K562 (cell line): ENCODE measurements at regions not wholly inside any gene's neighbourhood (a gene's known extent, or its start where the extent isn't known, plus 50 kb on each side); places are given as distances from the start of the nearest gene placed in this dataset.
A peak's percentile ranks its signal among the peaks of the same experiment; 100 is the strongest.

Experiments
- DACH1 ChIP-seq: fragments of 450-650 bp; IDR thresholded peaks from 2 replicates; pipeline ENCODE4 v1.6.1; 2018; ENCODE audit not compliant: partially characterized antibody
- MTA1 ChIP-seq: fragments of 450-650 bp; IDR thresholded peaks from 2 replicates; pipeline ENCODE4 v1.6.1; 2017; ENCODE audit warnings: borderline replicate concordance
- NCOR1 ChIP-seq: fragments of 450-650 bp; IDR thresholded peaks from 2 replicates; pipeline ENCODE4 v1.6.1; 2016; ENCODE audit warnings: mild to moderate bottlenecking, moderate library complexity
- NR2C1 ChIP-seq, 2 experiments: fragments of 450-650 bp; IDR thresholded peaks; 2 replicates each; pipeline ENCODE4 v1.6.1; 2017; ENCODE audit warnings: mild to moderate bottlenecking in 2 of 2, antibody characterized with exemption in 1 of 2, inconsistent platforms in 1 of 2, missing compliant biosample characterization in 1 of 2, missing genetic modification characterization in 1 of 2
- OTX1 ChIP-seq: fragments of 450-650 bp; formaldehyde crosslinking; IDR thresholded peaks from 2 replicates; pipeline ENCODE4 v1.4.0; 2022; ENCODE audit warnings: mild to moderate bottlenecking
- POLR3G ChIP-seq: IDR thresholded peaks from 2 replicates; pipeline ENCODE4 v1.6.1; 2011; ENCODE audit not compliant: insufficient read length, insufficient replicate concordance; ENCODE audit errors: extremely low read depth
- SNIP1 ChIP-seq: fragments of 450-650 bp; IDR thresholded peaks from 2 replicates; pipeline ENCODE4 v1.7.1; 2017; ENCODE audit warnings: low read depth, mild to moderate bottlenecking
- TCF3 ChIP-seq: sonication (generic); formaldehyde crosslinking; IDR thresholded peaks from 2 replicates; pipeline ENCODE4 v1.4.0; 2020; ENCODE audit warnings: mild to moderate bottlenecking, missing genetic modification reagents
- THRAP3 ChIP-seq: fragments of 450-650 bp; IDR thresholded peaks from 2 replicates; pipeline ENCODE4 v1.6.1; 2016; ENCODE audit warnings: mild to moderate bottlenecking, inconsistent platforms, borderline replicate concordance
- U2AF1 ChIP-seq: fragments of 200-400 bp; formaldehyde crosslinking; optimal IDR thresholded peaks from 2 replicates; pipeline ENCODE3; 2017; ENCODE audit warnings: mild to moderate bottlenecking, low read depth, low read length, moderate library complexity
- ZBTB26 ChIP-seq: fragments of 450-650 bp; formaldehyde crosslinking; IDR thresholded peaks from 2 replicates; pipeline ENCODE4 v1.4.0; 2022; ENCODE audit warnings: missing genetic modification characterization
- ZC3H8 ChIP-seq: fragments of 450-650 bp; IDR thresholded peaks from 2 replicates; pipeline ENCODE4 v1.6.1; 2017
- ZNF766 ChIP-seq: fragments of 200-800 bp; sonication (Bioruptor generic); conservative IDR thresholded peaks from 2 replicates; pipeline ENCODE4 v1.6.1; 2016; ENCODE audit warnings: missing genetic modification characterization, missing compliant biosample characterization
- ZSCAN32 ChIP-seq: fragments of 450-650 bp; formaldehyde crosslinking; IDR thresholded peaks from 2 replicates; pipeline ENCODE4 v1.4.0; 2020; ENCODE audit warnings: mild to moderate bottlenecking, moderate library complexity
- TF ChIP-seq, protein P1 (sequence below): fragments of 250-450 bp; sonication (Bioruptor Pico); IDR thresholded peaks from 2 replicates; pipeline ENCODE4 v1.9.0; 2021; ENCODE audit warnings: mild to moderate bottlenecking
- TF ChIP-seq, protein P2 (sequence below): fragments of 450-650 bp; formaldehyde crosslinking; IDR thresholded peaks from 2 replicates; pipeline ENCODE4 v1.4.0; 2022; ENCODE audit warnings: missing genetic modification characterization
- TF ChIP-seq, protein P3 (sequence below): sonication (generic); formaldehyde crosslinking; IDR thresholded peaks from 2 replicates; pipeline ENCODE4 v1.8.0; 2022; ENCODE audit warnings: missing genetic modification reagents, mild to moderate bottlenecking, borderline replicate concordance
- TF ChIP-seq, protein P4 (sequence below): fragments of 250-450 bp; sonication (Bioruptor Pico); IDR thresholded peaks from 2 replicates; pipeline ENCODE4 v1.4.0; 2020; ENCODE audit warnings: mild to moderate bottlenecking, moderate library complexity

- TF ChIP-seq, protein P1, sequence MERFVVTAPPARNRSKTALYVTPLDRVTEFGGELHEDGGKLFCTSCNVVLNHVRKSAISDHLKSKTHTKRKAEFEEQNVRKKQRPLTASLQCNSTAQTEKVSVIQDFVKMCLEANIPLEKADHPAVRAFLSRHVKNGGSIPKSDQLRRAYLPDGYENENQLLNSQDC (CRISPR knock-in tag) = no peak
- TF ChIP-seq THRAP3 = 0 out of 2 replicates have a peak, but pooled peaks have one; percentile 7
- no peak for TF ChIP-seq NR2C1 (IDR thresholded peaks at IDR 0.05)
- TF ChIP-seq NR2C1 (tag; IDR thresholded peaks at IDR 0.05) = no peak
- TF ChIP-seq U2AF1 = no peak
- peak; percentile 11; the same call in 1 of the 2 replicates for TF ChIP-seq TCF3
- TF ChIP-seq ZNF766 (CRISPR knock-in tag) = no peak
- TF ChIP-seq, protein P2, sequence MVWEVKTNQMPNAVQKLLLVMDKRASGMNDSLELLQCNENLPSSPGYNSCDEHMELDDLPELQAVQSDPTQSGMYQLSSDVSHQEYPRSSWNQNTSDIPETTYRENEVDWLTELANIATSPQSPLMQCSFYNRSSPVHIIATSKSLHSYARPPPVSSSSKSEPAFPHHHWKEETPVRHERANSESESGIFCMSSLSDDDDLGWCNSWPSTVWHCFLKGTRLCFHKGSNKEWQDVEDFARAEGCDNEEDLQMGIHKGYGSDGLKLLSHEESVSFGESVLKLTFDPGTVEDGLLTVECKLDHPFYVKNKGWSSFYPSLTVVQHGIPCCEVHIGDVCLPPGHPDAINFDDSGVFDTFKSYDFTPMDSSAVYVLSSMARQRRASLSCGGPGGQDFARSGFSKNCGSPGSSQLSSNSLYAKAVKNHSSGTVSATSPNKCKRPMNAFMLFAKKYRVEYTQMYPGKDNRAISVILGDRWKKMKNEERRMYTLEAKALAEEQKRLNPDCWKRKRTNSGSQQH (CRISPR knock-in tag) = peak; percentile 62; the same call in 1 of the 2 replicates
- peak; percentile 66; the same call in 1 of the 2 replicates for TF ChIP-seq ZBTB26 (CRISPR knock-in tag)
- TF ChIP-seq SNIP1 = no peak
- TF ChIP-seq, protein P3, sequence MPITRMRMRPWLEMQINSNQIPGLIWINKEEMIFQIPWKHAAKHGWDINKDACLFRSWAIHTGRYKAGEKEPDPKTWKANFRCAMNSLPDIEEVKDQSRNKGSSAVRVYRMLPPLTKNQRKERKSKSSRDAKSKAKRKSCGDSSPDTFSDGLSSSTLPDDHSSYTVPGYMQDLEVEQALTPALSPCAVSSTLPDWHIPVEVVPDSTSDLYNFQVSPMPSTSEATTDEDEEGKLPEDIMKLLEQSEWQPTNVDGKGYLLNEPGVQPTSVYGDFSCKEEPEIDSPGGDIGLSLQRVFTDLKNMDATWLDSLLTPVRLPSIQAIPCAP (CRISPR knock-in tag) = no peak
- no peak for TF ChIP-seq ZC3H8
- TF ChIP-seq, protein P4, sequence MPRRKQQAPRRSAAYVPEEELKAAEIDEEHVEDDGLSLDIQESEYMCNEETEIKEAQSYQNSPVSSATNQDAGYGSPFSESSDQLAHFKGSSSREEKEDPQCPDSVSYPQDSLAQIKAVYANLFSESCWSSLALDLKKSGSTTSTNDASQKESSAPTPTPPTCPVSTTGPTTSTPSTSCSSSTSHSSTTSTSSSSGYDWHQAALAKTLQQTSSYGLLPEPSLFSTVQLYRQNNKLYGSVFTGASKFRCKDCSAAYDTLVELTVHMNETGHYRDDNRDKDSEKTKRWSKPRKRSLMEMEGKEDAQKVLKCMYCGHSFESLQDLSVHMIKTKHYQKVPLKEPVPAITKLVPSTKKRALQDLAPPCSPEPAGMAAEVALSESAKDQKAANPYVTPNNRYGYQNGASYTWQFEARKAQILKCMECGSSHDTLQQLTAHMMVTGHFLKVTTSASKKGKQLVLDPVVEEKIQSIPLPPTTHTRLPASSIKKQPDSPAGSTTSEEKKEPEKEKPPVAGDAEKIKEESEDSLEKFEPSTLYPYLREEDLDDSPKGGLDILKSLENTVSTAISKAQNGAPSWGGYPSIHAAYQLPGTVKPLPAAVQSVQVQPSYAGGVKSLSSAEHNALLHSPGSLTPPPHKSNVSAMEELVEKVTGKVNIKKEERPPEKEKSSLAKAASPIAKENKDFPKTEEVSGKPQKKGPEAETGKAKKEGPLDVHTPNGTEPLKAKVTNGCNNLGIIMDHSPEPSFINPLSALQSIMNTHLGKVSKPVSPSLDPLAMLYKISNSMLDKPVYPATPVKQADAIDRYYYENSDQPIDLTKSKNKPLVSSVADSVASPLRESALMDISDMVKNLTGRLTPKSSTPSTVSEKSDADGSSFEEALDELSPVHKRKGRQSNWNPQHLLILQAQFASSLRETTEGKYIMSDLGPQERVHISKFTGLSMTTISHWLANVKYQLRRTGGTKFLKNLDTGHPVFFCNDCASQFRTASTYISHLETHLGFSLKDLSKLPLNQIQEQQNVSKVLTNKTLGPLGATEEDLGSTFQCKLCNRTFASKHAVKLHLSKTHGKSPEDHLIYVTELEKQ = no peak
- TF ChIP-seq ZSCAN32 (CRISPR knock-in tag) = peak; percentile 24; the same call in 1 of the 2 replicates
- no peak for TF ChIP-seq NCOR1
- TF ChIP-seq DACH1 = no peak
- no peak for TF ChIP-seq POLR3G
- no peak for TF ChIP-seq MTA1
- peak; percentile 68; the same call in 1 of the 2 replicates for TF ChIP-seq OTX1 (CRISPR knock-in tag)
Observed at GRCh38 chr19:28615546-28615916, 597.4 kb downstream of the UQCRFS1 start (continued).
